ENCODE measurements at regions not wholly inside any gene's neighbourhood (a gene's known extent, or its start where the extent isn't known, plus 50 kb on each side); places are given as distances from the start of the nearest gene placed in this dataset.
"Not testable (repeated sequence)": the region's sequence is repeated elsewhere in the genome, so short reads cannot be mapped to it uniquely, and the experiment has no call there.

GRCh38 chr1:149234926-149235914 lies 131.9 kb upstream of the NBPF9 start:
- not testable (repeated sequence) for DNase-seq

- DNase-seq: not testable (repeated sequence)
Measured at GRCh38 chr1:149237515-149237914, 134.2 kb upstream of the NBPF9 start.

GRCh38 chr1:149239897-149240508 lies 136.7 kb upstream of the NBPF9 start:
- not testable (repeated sequence) for DNase-seq

GRCh38 chr1:149240530-149240929 lies 137.2 kb upstream of the NBPF9 start:
- not testable (repeated sequence) for DNase-seq

GRCh38 chr1:149241272-149241671 lies 137.9 kb upstream of the NBPF9 start:
- DNase-seq: not testable (repeated sequence)

GRCh38 chr1:149243572-149243971 lies 140.2 kb upstream of the NBPF9 start:
- not testable (repeated sequence) for DNase-seq

GRCh38 chr1:149244621-149245020 lies 141.3 kb upstream of the NBPF9 start:
- not testable (repeated sequence) for DNase-seq

GRCh38 chr1:149246212-149246611 lies 142.9 kb upstream of the NBPF9 start:
- not testable (repeated sequence) for DNase-seq

- not testable (repeated sequence) for DNase-seq
Measured at GRCh38 chr1:149248610-149249009, 145.3 kb upstream of the NBPF9 start.

GRCh38 chr1:149249850-149250467 lies 146.6 kb upstream of the NBPF9 start:
- not testable (repeated sequence) for DNase-seq

- not testable (repeated sequence) for DNase-seq
Measured at GRCh38 chr1:149254894-149255847, 151.8 kb upstream of the NBPF9 start.

GRCh38 chr1:149260284-149260683 lies 156.9 kb upstream of the NBPF9 start:
- DNase-seq: not testable (repeated sequence)

- not testable (repeated sequence) for DNase-seq
Measured at GRCh38 chr1:149260736-149261340, 157.5 kb upstream of the NBPF9 start.

GRCh38 chr1:149267287-149267686 lies 163.9 kb upstream of the NBPF9 start:
- DNase-seq: not testable (repeated sequence)

GRCh38 chr1:149269001-149269702 lies 165.8 kb upstream of the NBPF9 start:
- not testable (repeated sequence) for DNase-seq

- not testable (repeated sequence) for DNase-seq
Measured at GRCh38 chr1:149269833-149270232, 166.5 kb upstream of the NBPF9 start.

GRCh38 chr1:149274493-149274892 lies 171.1 kb upstream of the NBPF9 start:
- DNase-seq: not testable (repeated sequence)

- not testable (repeated sequence) for DNase-seq
Measured at GRCh38 chr1:149275802-149276201, 172.5 kb upstream of the NBPF9 start.

- DNase-seq: not testable (repeated sequence)
Measured at GRCh38 chr1:149276496-149276895, 173.1 kb upstream of the NBPF9 start.

- not testable (repeated sequence) for DNase-seq
Measured at GRCh38 chr1:149278156-149278555, 174.8 kb upstream of the NBPF9 start.

GRCh38 chr1:149279015-149279414 lies 175.7 kb upstream of the NBPF9 start:
- not testable (repeated sequence) for DNase-seq
